H9 (cell line): ENCODE measurements at regions not wholly inside any gene's neighbourhood (a gene's known extent, or its start where the extent isn't known, plus 50 kb on each side); places are given as distances from the start of the nearest gene placed in this dataset.

Experiments used
- DNase-seq: peaks from one replicate; pipeline ENCODE4 v3.0.0-alpha.2; 2017
- H2AFZ ChIP-seq: one replicate; pipeline ENCODE4 v1.6.1; 2013; ENCODE audit warnings: mild to moderate bottlenecking, low read length, control low read depth, moderate library complexity
- H2AK5ac ChIP-seq: 2 replicates; pipeline ENCODE4 v1.6.1; 2013; ENCODE audit warnings: low read length, control low read depth, mixed read lengths; ENCODE audit not compliant: insufficient read length
- H2BK120ac ChIP-seq: one replicate; pipeline ENCODE4 v1.6.1; 2013; ENCODE audit warnings: low read depth, mild to moderate bottlenecking, low read length, control low read depth, inconsistent platforms; ENCODE audit not compliant: poor library complexity, severe bottlenecking
- H2BK12ac ChIP-seq: 2 replicates; pipeline ENCODE4 v1.6.1; 2013; ENCODE audit warnings: low read length, control low read depth, mixed read lengths, low read depth; ENCODE audit not compliant: insufficient read length
- H2BK15ac ChIP-seq: 2 replicates; pipeline ENCODE4 v1.6.1; 2013; ENCODE audit warnings: low read depth, low read length, control low read depth
- H2BK20ac ChIP-seq: one replicate; pipeline ENCODE4 v1.6.1; 2013; ENCODE audit warnings: low read depth, mild to moderate bottlenecking, low read length, control low read depth, inconsistent platforms; ENCODE audit not compliant: poor library complexity, severe bottlenecking
- H2BK5ac ChIP-seq: 2 replicates; pipeline ENCODE4 v1.6.1; 2013; ENCODE audit warnings: low read length, control low read depth, mixed read lengths; ENCODE audit not compliant: insufficient read length
- H3K14ac ChIP-seq: 2 replicates; pipeline ENCODE4 v1.6.1; 2013; ENCODE audit warnings: low read length, control low read depth; ENCODE audit not compliant: insufficient read depth
- H3K18ac ChIP-seq: 2 replicates; pipeline ENCODE4 v1.6.1; 2013; ENCODE audit warnings: low read depth, mild to moderate bottlenecking, mixed read lengths, low read length, control low read depth; ENCODE audit not compliant: insufficient read length
- H3K23ac ChIP-seq: 2 replicates; pipeline ENCODE4 v1.6.1; 2013; ENCODE audit warnings: low read length, control low read depth, mixed read lengths, low read depth; ENCODE audit not compliant: insufficient read length
- H3K23me2 ChIP-seq: 2 replicates; pipeline ENCODE4 v1.6.1; 2013; ENCODE audit warnings: low read depth, mild to moderate bottlenecking, mixed read lengths, low read length, control low read depth; ENCODE audit not compliant: insufficient read length, poor library complexity, severe bottlenecking
- H3K27ac ChIP-seq: 2 replicates; pipeline ENCODE4 v1.5.1; 2013; ENCODE audit warnings: low read length, control low read depth, mixed read lengths, low read depth; ENCODE audit not compliant: insufficient read length
- H3K27me3 ChIP-seq: 2 replicates; pipeline ENCODE4 v1.6.1; 2013; ENCODE audit warnings: low read length, control low read depth, inconsistent platforms; ENCODE audit not compliant: insufficient read depth
- H3K4ac ChIP-seq: 2 replicates; pipeline ENCODE4 v1.6.1; 2013; ENCODE audit warnings: low read depth, mild to moderate bottlenecking, control low read depth, inconsistent platforms, low read length, moderate library complexity
- H3K4me1 ChIP-seq: 2 replicates; pipeline ENCODE4 v1.6.1; 2013; ENCODE audit warnings: low read length, control low read depth, inconsistent platforms; ENCODE audit not compliant: insufficient read depth
- H3K4me2 ChIP-seq: 2 replicates; pipeline ENCODE4 v1.6.1; 2013; ENCODE audit warnings: low read length, control low read depth, mixed read lengths; ENCODE audit not compliant: insufficient read length, insufficient read depth
- H3K56ac ChIP-seq: 2 replicates; pipeline ENCODE4 v1.6.1; 2013; ENCODE audit warnings: low read depth, mild to moderate bottlenecking, mixed read lengths, low read length, control low read depth; ENCODE audit not compliant: insufficient read length
- H3K79me1 ChIP-seq: 2 replicates; pipeline ENCODE4 v1.6.1; 2013; ENCODE audit warnings: low read depth, mild to moderate bottlenecking, moderate library complexity, low read length, control low read depth, inconsistent platforms; ENCODE audit not compliant: insufficient read depth, poor library complexity, severe bottlenecking
- H3K79me2 ChIP-seq: 2 replicates; pipeline ENCODE4 v1.6.1; 2013; ENCODE audit warnings: low read length, control low read depth, inconsistent platforms; ENCODE audit not compliant: insufficient read depth
- H3K9ac ChIP-seq: 2 replicates; pipeline ENCODE4 v1.6.1; 2013; ENCODE audit warnings: low read length, control low read depth, mixed read lengths; ENCODE audit not compliant: insufficient read length; ENCODE audit errors: extremely low read depth
- H3K9me3 ChIP-seq: one replicate; pipeline ENCODE4 v1.6.1; 2013; ENCODE audit warnings: low read depth, low read length, inconsistent platforms; ENCODE audit not compliant: control insufficient read depth
- H3T11ph ChIP-seq: one replicate; pipeline ENCODE4 v1.6.1; 2013; ENCODE audit warnings: mild to moderate bottlenecking, low read length, control low read depth, inconsistent platforms
- H4K20me1 ChIP-seq: one replicate; pipeline ENCODE4 v1.6.1; 2013; ENCODE audit not compliant: control insufficient read depth, insufficient read length, insufficient read depth
- H4K5ac ChIP-seq: 2 replicates; pipeline ENCODE4 v1.6.1; 2013; ENCODE audit warnings: low read depth, mild to moderate bottlenecking, mixed read lengths, low read length, control low read depth; ENCODE audit not compliant: insufficient read length
- H4K8ac ChIP-seq: replicated peaks from 2 replicates; pipeline ENCODE4 v1.6.1; 2013; ENCODE audit warnings: low read length, control low read depth, mixed read lengths, low read depth; ENCODE audit not compliant: insufficient read length
- H4K91ac ChIP-seq: 2 replicates; pipeline ENCODE4 v1.6.1; 2013; ENCODE audit warnings: low read depth, mild to moderate bottlenecking, moderate library complexity, mixed read lengths, low read length, control low read depth; ENCODE audit not compliant: insufficient read length
- H3K27ac Mint-ChIP-seq, 3 experiments: 2 replicates in 2 of 3; 3 replicates in 1 of 3; pipeline ENCODE4 v1.8.0; 2020 to 2021; ENCODE audit warnings: mixed read lengths in 3 of 3, mild to moderate bottlenecking in 1 of 3, moderate library complexity in 1 of 3
- H3K27me3 Mint-ChIP-seq: 2 replicates; pipeline ENCODE4 v1.8.0; 2021; ENCODE audit warnings: low read depth, mild to moderate bottlenecking, moderate library complexity, mixed read lengths
- H3K36me3 Mint-ChIP-seq, 3 experiments: 2 replicates in 2 of 3; 3 replicates in 1 of 3; pipeline ENCODE4 v1.8.0; 2020 to 2021; ENCODE audit warnings: low read depth in 3 of 3, mixed read lengths in 3 of 3; ENCODE audit not compliant: insufficient read depth in 1 of 3
- H3K4me1 Mint-ChIP-seq, 2 experiments: 2 replicates each; pipeline ENCODE4 v1.8.0; 2020; ENCODE audit warnings: mixed read lengths in 2 of 2
- H3K4me3 Mint-ChIP-seq, 2 experiments: 2 replicates in 1 of 2; 3 replicates in 1 of 2; pipeline ENCODE4 v1.8.0; 2020 to 2021; ENCODE audit warnings: mild to moderate bottlenecking in 2 of 2, mixed read lengths in 2 of 2, moderate library complexity in 1 of 2
- H3K9me3 Mint-ChIP-seq, 2 experiments: 2 replicates in 1 of 2; 3 replicates in 1 of 2; pipeline ENCODE4 v1.8.0; 2020; ENCODE audit warnings: mild to moderate bottlenecking in 2 of 2, mixed read lengths in 2 of 2, moderate library complexity in 1 of 2
- WGBS: extraction: QIAGEN DNeasy Blood & Tissue Kit; methylation state at CpG from one replicate; pipeline ENCODE4 v1.1.7; 2013; ENCODE audit warnings: missing lambda C conversion rate, low lambda C conversion rate, mixed read lengths; ENCODE audit not compliant: insufficient read length; ENCODE audit errors: extremely low coverage; 5-methylcytosine and 5-hydroxymethylcytosine counted together
- TF ChIP-seq, protein P1 (sequence below): fragments of 200-600 bp; sonication (generic); conservative IDR thresholded peaks from 3 replicates; pipeline ENCODE4 v1.8.0; 2021; ENCODE audit warnings: antibody characterized with exemption, mild to moderate bottlenecking

DNA sequence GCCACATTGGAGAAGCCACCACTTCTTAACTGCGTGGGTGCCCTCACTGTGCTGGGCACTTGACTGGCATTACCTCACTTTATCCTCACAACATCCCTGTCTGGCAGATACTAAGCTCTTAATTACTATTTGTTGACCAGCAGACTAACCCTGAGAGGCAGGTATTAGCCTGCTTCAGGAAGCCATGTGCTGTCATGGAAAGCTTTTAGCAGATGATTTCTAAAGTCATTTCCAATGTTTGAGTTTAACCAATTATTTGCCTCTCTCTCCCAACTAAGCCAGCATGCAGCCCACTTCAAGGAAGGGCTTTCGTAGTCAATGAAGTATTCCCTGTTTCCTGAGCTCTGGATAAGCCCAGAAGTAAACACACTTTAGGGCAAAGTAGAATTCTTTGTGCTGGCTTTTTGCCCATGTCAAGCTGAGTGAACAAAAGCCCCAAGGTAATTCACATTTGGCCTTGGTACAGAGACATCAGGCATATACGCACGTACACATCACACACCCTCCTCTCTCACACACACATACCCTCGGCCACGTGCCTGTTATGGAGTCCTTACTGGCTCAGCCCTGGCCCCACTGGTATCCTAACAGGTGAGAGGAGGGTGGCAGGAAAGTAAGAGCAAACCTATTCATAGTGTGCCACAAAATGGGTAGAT, 108.6 kb downstream of the C1D start:
- Mint-ChIP-seq H3K4me3 (no peak overlapping the region), H3K27ac (no peak overlapping the region), H3K9me3 (no peaks in the 10 kb centered on the region), H3K27me3 (peaks cover 2% of the 10 kb centered on the region), H3K4me1 (no peaks in the 10 kb centered on the region; a peak in 1 of 4 replicates), H3K36me3 (no peaks in the 10 kb centered on the region)
- Histone ChIP-seq H3T11ph (no peak overlapping the region), H2BK12ac (no peak overlapping the region), H4K91ac (no peak overlapping the region), H2BK120ac (no peak overlapping the region), H3K56ac (no peak overlapping the region), H3K4me1 (no peaks in the 10 kb centered on the region), H4K20me1 (no peaks in the 10 kb centered on the region), H3K18ac (no peak overlapping the region), H4K5ac (no peak overlapping the region), H3K9ac (no peak overlapping the region), H3K79me1 (no peaks in the 10 kb centered on the region), H3K4ac (no peak overlapping the region), H4K8ac (no peak overlapping the region), H2BK5ac (no peak overlapping the region), H3K79me2 (no peaks in the 10 kb centered on the region), H2BK15ac (no peak overlapping the region), H3K23me2 (no peaks in the 10 kb centered on the region), H3K23ac (no peak overlapping the region), H3K27me3 (no peaks in the 10 kb centered on the region), H3K4me2 (no peak overlapping the region), H3K9me3 (no peaks in the 10 kb centered on the region), H2AK5ac (no peak overlapping the region), H2AFZ (no peak overlapping the region), H3K14ac (no peak overlapping the region), H2BK20ac (no peak overlapping the region), H3K27ac (no peak overlapping the region)
- DNase-seq: no peak
- WGBS: no CpG with 5 or more reads among the region's 6 CpGs
- TF ChIP-seq, protein P1, sequence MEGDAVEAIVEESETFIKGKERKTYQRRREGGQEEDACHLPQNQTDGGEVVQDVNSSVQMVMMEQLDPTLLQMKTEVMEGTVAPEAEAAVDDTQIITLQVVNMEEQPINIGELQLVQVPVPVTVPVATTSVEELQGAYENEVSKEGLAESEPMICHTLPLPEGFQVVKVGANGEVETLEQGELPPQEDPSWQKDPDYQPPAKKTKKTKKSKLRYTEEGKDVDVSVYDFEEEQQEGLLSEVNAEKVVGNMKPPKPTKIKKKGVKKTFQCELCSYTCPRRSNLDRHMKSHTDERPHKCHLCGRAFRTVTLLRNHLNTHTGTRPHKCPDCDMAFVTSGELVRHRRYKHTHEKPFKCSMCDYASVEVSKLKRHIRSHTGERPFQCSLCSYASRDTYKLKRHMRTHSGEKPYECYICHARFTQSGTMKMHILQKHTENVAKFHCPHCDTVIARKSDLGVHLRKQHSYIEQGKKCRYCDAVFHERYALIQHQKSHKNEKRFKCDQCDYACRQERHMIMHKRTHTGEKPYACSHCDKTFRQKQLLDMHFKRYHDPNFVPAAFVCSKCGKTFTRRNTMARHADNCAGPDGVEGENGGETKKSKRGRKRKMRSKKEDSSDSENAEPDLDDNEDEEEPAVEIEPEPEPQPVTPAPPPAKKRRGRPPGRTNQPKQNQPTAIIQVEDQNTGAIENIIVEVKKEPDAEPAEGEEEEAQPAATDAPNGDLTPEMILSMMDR: no peak
